ELF-1 (cell line): ENCODE measurements at regions not wholly inside any gene's neighbourhood (a gene's known extent, or its start where the extent isn't known, plus 50 kb on each side); places are given as distances from the start of the nearest gene placed in this dataset.

Experiments used
- DNase-seq: peaks from one replicate; pipeline ENCODE4 v3.0.0-alpha.2; 2016; ENCODE audit warnings: low read depth, low spot score

DNA sequence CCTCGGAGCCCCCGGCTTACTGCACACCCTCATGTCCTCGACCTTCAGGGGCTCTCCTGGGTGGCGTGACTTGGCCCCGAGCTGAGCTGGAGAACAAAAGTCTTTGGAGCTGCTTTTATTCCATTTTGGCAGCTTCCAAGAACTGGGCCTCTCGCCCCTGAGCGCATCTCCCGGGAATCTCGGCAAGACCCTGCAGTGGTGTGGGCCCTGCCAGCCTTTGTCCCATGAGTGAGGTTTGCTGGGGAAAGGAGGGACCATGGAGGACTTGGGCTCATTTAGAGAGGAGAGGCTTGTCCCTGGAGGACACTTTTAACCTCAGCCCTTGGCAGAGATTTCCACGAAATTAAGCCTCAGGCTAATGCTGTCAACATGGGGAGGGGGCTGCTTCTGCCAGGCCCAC lies 62.3 kb upstream of the SLCO4A1 start:
- no peak for DNase-seq

DNA sequence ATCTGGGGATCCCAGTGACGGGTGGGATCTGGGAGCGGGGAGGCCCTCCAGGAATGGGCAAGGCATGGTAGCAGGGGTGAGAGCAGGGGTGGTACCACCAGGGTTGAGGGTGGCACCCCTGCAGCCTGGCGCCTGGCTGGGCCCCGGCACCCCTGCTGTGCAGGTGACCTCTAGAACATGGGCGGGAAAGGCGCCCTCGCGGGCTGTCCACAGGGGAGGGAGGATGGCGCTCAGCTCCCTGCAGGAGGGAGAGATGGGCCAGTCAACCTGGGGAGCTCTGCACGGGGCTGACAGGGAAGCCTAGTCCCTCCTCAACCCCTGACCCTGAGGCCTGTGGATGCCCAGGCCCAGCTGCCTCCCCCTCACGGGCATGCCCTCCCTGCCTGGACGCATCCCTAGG lies 61.6 kb upstream of the SLCO4A1 start:
- DNase-seq, result no peak

- DNase-seq, result no peak
Measured at GRCh38 chr20:62581308-62581707, 61.0 kb upstream of the SLCO4A1 start.

DNA sequence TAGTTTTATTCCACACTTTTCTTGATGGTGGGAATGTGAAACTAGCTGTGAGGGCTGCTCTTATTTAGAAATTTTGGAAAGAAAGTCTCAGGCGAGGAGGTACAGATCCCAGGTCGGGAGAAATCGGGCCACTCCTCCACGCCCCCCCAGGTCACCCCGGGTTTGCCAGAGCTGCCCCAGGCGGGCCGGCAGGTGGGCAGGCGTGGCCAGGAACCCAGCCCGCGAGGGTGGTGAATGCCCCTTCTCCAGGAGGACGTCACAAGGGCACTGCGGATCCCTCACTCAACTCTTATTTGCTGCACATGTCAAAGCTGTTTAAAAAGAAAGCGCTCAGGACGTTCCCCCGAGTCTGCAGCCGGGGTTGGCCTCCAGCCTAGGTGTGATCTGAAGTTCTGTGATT lies 60.5 kb upstream of the SLCO4A1 start:
- no peak for DNase-seq

DNA sequence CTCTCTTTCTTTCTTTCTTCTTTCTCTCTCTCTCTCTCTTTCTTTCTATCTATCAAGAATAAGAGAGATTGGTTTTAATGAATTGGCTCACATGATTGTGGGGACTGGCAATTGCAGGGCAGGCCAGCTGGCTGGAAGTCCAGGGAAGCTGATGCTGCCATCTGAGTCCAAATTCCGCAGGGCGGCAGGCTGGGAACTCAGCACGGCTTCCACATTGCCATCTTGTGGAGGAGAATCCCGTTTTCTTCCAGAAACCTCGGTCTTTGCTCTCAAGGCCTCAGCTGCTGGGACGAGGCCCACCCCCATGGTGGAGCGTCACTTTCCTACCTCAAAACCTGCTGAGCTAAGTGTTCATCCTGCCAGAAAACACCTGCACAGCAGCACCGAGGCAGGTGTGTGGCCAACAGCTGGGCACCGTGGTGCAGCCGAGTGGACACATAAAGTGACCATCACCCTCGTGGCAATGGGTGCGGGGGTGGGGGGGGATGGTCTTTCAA lies 58.8 kb upstream of the SLCO4A1 start:
- peak; percentile 36 for DNase-seq

- DNase-seq, result no peak
Measured at GRCh38 chr20:62584671-62585460, 57.4 kb upstream of the SLCO4A1 start.

GRCh38 chr20:62585461-62585970 lies 56.8 kb upstream of the SLCO4A1 start:
- no peak for DNase-seq

DNA sequence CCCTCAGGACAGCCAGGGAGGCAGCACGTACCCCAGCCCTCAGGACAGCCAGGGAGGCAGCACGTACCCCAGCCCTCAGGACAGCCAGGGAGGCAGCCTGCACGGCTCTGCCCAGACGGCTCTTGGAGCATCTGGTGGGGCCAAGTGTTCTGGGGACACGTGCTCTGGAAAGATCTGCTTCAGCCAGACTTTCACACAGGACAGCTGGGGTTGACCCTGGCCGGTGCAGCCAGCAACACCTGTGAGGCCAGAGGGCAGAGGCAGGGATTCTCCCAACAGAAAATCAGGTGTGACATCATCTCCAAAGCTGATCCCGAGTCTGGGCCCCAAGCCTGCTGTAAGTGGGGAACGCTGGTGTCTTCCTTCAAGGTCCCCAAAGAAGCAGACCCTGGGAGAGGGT lies 55.5 kb upstream of the SLCO4A1 start:
- no peak for DNase-seq

GRCh38 chr20:62587757-62588402 lies 54.4 kb upstream of the SLCO4A1 start:
- no peak for DNase-seq

DNA sequence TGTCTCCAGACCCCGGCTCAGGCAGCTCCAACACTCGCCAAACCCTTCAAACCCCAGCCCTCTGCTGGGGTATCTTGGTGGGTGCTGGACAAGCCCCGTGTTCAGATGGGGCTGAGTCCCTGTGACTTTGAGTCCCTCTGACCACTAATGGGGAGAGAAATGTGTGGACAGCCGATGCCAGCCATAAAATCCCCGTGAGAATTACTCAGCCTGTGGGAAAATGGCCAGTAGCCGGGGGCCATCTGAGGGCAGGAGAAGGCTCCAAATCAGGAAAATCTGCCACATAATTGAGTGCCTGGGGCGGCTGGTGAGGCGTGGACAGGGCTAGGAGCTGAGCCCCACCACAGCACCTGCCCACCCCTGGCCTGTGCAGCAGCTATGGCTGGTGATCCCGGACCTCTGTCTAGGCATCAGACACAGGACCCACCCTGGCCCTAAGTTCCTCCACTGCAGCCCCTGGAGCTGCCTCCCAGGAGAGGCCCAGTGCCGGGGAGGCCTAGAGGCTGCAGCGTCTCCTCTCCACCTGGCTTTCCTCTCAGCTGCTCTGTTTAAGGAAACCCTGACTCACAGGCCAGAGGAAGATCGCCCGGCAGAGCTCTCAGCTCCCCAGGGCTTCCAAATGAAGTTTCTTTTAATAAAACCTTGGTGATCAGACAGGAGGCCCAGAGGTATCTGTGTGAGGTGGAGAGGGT lies 53.7 kb upstream of the SLCO4A1 start:
- no peak for DNase-seq

GRCh38 chr20:62589150-62589498 lies 53.2 kb upstream of the SLCO4A1 start:
- DNase-seq, result no peak

DNA sequence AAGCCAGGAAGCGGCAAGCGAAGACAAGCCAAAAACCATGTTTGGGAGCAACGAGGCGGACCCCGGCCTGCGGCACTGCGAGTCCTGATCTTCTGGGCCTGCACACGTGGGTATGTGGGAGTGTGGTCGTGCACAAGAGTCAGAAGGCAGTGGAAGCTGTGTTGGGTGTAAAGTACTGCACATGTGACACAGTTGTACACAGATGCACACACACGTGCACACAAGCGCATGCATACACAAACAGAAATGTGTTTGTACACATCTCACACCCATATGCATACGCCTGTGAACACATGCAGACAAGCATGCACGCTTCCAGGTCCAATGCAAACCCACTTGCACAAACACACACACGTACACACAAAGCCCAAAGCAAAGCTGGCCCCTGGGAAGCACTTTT lies 52.6 kb upstream of the SLCO4A1 start:
- no peak for DNase-seq

DNA sequence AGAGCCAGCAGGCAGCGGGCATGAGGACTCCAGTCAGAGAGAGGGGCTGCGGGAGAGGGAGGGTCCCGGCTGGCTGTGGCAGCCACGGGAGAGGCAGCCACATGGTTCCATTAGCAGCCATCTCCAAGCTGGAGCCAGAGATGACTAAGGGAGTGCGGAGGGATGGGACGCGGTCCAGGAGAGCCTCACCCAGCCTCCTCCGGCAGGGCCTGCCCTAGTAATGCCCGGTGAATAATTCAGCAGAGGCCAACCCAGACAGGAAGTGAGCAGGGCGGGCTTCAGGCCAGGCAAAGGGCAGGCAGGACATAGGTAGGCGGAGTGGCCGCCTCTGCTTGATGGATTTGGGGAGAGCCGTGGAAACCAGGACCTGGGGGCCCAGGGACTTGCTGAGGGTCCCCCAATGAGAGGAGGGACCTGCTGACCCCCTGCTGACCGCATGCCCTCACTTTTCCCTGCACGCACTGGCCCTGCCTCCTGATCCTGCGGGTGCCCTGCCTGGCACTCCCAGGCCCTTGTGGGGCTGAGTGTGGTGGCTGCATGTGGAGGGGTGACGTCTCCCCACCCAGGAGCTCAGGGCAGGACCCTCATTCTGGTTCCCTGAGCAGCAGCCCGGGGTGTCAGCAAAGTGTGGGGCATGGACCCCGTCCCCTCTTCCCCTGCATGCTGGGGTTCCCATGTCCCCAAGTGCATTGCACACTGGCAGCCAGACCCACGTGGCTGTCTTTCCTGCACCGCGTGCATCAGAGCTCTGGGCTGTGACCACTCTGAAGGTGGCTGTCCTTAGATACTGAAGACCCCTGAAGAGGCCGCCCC lies 51.8 kb upstream of the SLCO4A1 start:
- no peak for DNase-seq

GRCh38 chr20:62591122-62591468 lies 51.2 kb upstream of the SLCO4A1 start:
- no peak for DNase-seq

- no peak for DNase-seq
Measured at GRCh38 chr20:62591591-62591990, 50.7 kb upstream of the SLCO4A1 start.
